ENCODE measurements at regions not wholly inside any gene's neighbourhood (a gene's known extent, or its start where the extent isn't known, plus 50 kb on each side); places are given as distances from the start of the nearest gene placed in this dataset.

GRCh38 chr14:95385701-95386100, 66.0 kb upstream of the CLMN start:
- no peaks in the 10 kb centered on the region for H3K36me3 Mint-ChIP-seq
- TF ChIP-seq CTCF (conservative IDR thresholded peaks at IDR 0.05), result no peak
- H3K27ac Mint-ChIP-seq, result no peak overlapping the region

GRCh38 chr14:95382747-95383146, 63.0 kb upstream of the CLMN start:
- peaks cover 11% of the 10 kb centered on the region for H3K9me3 Mint-ChIP-seq
- no peak overlapping the region for H3K4me3 Mint-ChIP-seq
- H3K36me3 Mint-ChIP-seq, result peaks cover 3% of the 10 kb centered on the region
- TF ChIP-seq CTCF (conservative IDR thresholded peaks at IDR 0.05), result no peak
- H3K27me3 Mint-ChIP-seq, result peaks cover 11% of the 10 kb centered on the region
- no peaks in the 10 kb centered on the region for H3K4me1 Mint-ChIP-seq (ENCODE audit: unreplicated experiment)
- DNase-seq (ENCODE audit: extremely low spot score, unreplicated experiment), result peak; percentile 27
- no peak overlapping the region for H3K27ac Mint-ChIP-seq

More at GRCh38 chr14:95385701-95386100, 66.0 kb upstream of the CLMN start:
- no peak for DNase-seq (ENCODE audit: extremely low spot score, unreplicated experiment)
- H3K4me1 Mint-ChIP-seq (ENCODE audit: unreplicated experiment), result no peaks in the 10 kb centered on the region
- no peaks in the 10 kb centered on the region for H3K9me3 Mint-ChIP-seq
- peaks cover 11% of the 10 kb centered on the region for H3K27me3 Mint-ChIP-seq
- no peak overlapping the region for H3K4me3 Mint-ChIP-seq

- DNase-seq (ENCODE audit: extremely low spot score, unreplicated experiment), result no peak
- H3K4me1 Mint-ChIP-seq (ENCODE audit: unreplicated experiment), result no peaks in the 10 kb centered on the region
- H3K4me3 Mint-ChIP-seq, result no peak overlapping the region
- H3K9me3 Mint-ChIP-seq, result peaks cover 11% of the 10 kb centered on the region
- no peak overlapping the region for H3K27ac Mint-ChIP-seq
- peaks cover 3% of the 10 kb centered on the region for H3K36me3 Mint-ChIP-seq
- no peak for TF ChIP-seq CTCF (conservative IDR thresholded peaks at IDR 0.05)
- H3K27me3 Mint-ChIP-seq, result peaks cover 4% of the 10 kb centered on the region
These were observed 62.0 kb upstream of the CLMN start for GRCh38 chr14:95381726-95382125.

- peaks cover 11% of the 10 kb centered on the region for H3K9me3 Mint-ChIP-seq
These were observed 60.8 kb upstream of the CLMN start for GRCh38 chr14:95380350-95381042.

GRCh38 chr14:95379634-95380033, 59.9 kb upstream of the CLMN start:
- DNase-seq (ENCODE audit: extremely low spot score, unreplicated experiment), result no peak
- peaks cover 11% of the 10 kb centered on the region for H3K9me3 Mint-ChIP-seq

More at GRCh38 chr14:95380350-95381042, 60.8 kb upstream of the CLMN start:
- Mint-ChIP-seq H3K4me1 (ENCODE audit: unreplicated experiment) (no peaks in the 10 kb centered on the region), H3K4me3 (no peak overlapping the region), H3K36me3 (peaks cover 3% of the 10 kb centered on the region), H3K27me3 (peaks cover 17% of the 10 kb centered on the region), H3K27ac (no peak overlapping the region)
- peak; percentile 0 for DNase-seq (ENCODE audit: extremely low spot score, unreplicated experiment)
- no peak for TF ChIP-seq CTCF (conservative IDR thresholded peaks at IDR 0.05)

More at GRCh38 chr14:95379634-95380033, 59.9 kb upstream of the CLMN start:
- H3K36me3 Mint-ChIP-seq, result peaks cover 3% of the 10 kb centered on the region
- no peak overlapping the region for H3K4me3 Mint-ChIP-seq
- no peak for TF ChIP-seq CTCF (conservative IDR thresholded peaks at IDR 0.05)
- H3K4me1 Mint-ChIP-seq (ENCODE audit: unreplicated experiment), result no peaks in the 10 kb centered on the region
- H3K27me3 Mint-ChIP-seq, result peaks cover 20% of the 10 kb centered on the region
- no peak overlapping the region for H3K27ac Mint-ChIP-seq
